Left lung (tissue), 4 donors: ENCODE measurements at regions not wholly inside any gene's neighbourhood (a gene's known extent, or its start where the extent isn't known, plus 50 kb on each side); places are given as distances from the start of the nearest gene placed in this dataset.
A peak's percentile ranks its signal among the peaks of the same experiment; 100 is the strongest.

Experiments
- ATAC-seq: fragments of 200-7000 bp; cut with Tn5 transposase; one replicate; pipeline ENCODE4 v1.9.1; 2020; ENCODE audit warnings: moderate library complexity
- DNase-seq, 4 donors: peaks; one replicate each; pipeline ENCODE4 v3.0.0-alpha.2; 2013 to 2020
- H3K27ac ChIP-seq, 2 donors: fragments of 200-600 bp; sonication (generic) in 1 of 2; one replicate each; pipeline versions ENCODE4 v1.5.0 to v1.8.0; 2020 to 2021
- H3K27me3 ChIP-seq, 2 donors: fragments of 200-600 bp; sonication (generic) in 1 of 2; one replicate each; pipeline versions ENCODE4 v1.5.0 to v1.8.0; 2020 to 2021
- H3K36me3 ChIP-seq, 2 donors: fragments of 200-600 bp; sonication (generic) in 1 of 2; one replicate each; pipeline versions ENCODE4 v1.5.0 to v1.8.0; 2020 to 2021
- H3K4me1 ChIP-seq, 2 donors: fragments of 200-600 bp; one replicate each; pipeline ENCODE4 v1.8.0; 2021
- H3K4me3 ChIP-seq, 2 donors: fragments of 200-600 bp; sonication (generic) in 1 of 2; one replicate each; pipeline versions ENCODE4 v1.5.0 to v1.8.0; 2020 to 2021; ENCODE audit warnings: mild to moderate bottlenecking in 1 of 2
- H3K9me3 ChIP-seq, 2 donors: fragments of 200-600 bp; sonication (generic) in 1 of 2; one replicate each; pipeline versions ENCODE4 v1.5.0 to v1.8.0; 2020 to 2021
- CTCF ChIP-seq, 2 donors: fragments of 200-600 bp; sonication (generic) in 1 of 2; IDR thresholded peaks; one replicate each; pipeline versions ENCODE4 v1.5.0 to v1.8.0; 2021; ENCODE audit warnings: antibody characterized with exemption in 2 of 2
- intact Hi-C, 2 donors: fragments of 100-400 bp; cut with DNase I; formaldehyde crosslinking; loops; one replicate each; pipeline versions ENCODE4 v1.11.2 to v1.14.2; 2022
- donor health status: DM: no; HTN: yes; CAD: no.
- donor health status: DM: no; HTN: no; CAD: no.

GRCh38 chr10:28374036-28374435 lies 71.2 kb upstream of the MPP7 start:
- intact Hi-C loops, result no loop called here
- Histone ChIP-seq H3K27me3 (no peaks in the 10 kb centered on the region), H3K4me3 (no peak overlapping the region), H3K9me3 (peaks cover 0 to 3% of the 10 kb centered on the region in 2 donors), H3K36me3 (no peaks in the 10 kb centered on the region), H3K27ac (no peak overlapping the region), H3K4me1 (peaks cover 4 to 21% of the 10 kb centered on the region in 2 donors)
- DNase-seq, result no peak
- ATAC-seq, result no peak
- TF ChIP-seq CTCF (IDR thresholded peaks at IDR 0.05), result no peak

GRCh38 chr10:28375399-28376354 lies 72.8 kb upstream of the MPP7 start:
- intact Hi-C loops, result no loop called here
- Histone ChIP-seq H3K9me3 (peaks cover 0 to 3% of the 10 kb centered on the region in 2 donors), H3K4me3 (no peak overlapping the region), H3K36me3 (no peaks in the 10 kb centered on the region), H3K4me1 (peaks cover 4 to 35% of the 10 kb centered on the region in 2 donors), H3K27ac (peak overlapping the region; percentile 53 to 81), H3K27me3 (no peaks in the 10 kb centered on the region)
- DNase-seq (peak in 1 of 4 donors; percentile 70), ATAC-seq (peak; percentile 91)
- TF ChIP-seq CTCF (IDR thresholded peaks at IDR 0.05), result no peak

GRCh38 chr10:28378986-28379585 lies 76.2 kb upstream of the MPP7 start:
- H3K4me1 ChIP-seq, result peaks cover 4 to 49% of the 10 kb centered on the region in 2 donors
- TF ChIP-seq CTCF (IDR thresholded peaks at IDR 0.05), result no peak
- ATAC-seq (no peak), DNase-seq (no peak)
- no peak overlapping the region for H3K4me3 ChIP-seq
- H3K27ac ChIP-seq, result peak overlapping the region in 1 of 2 donors; percentile 63
- H3K9me3 ChIP-seq, result no peaks in the 10 kb centered on the region
- intact Hi-C loops, result no loop called here
- H3K27me3 ChIP-seq, result peaks cover 0 to 15% of the 10 kb centered on the region in 2 donors
- H3K36me3 ChIP-seq, result no peaks in the 10 kb centered on the region

- ATAC-seq (peak; percentile 18), DNase-seq (no peak)
- H3K4me1 ChIP-seq, result peaks cover 0 to 35% of the 10 kb centered on the region in 2 donors
- H3K36me3 ChIP-seq, result no peaks in the 10 kb centered on the region
- no peaks in the 10 kb centered on the region for H3K9me3 ChIP-seq
- peaks cover 0 to 15% of the 10 kb centered on the region in 2 donors for H3K27me3 ChIP-seq
- H3K27ac ChIP-seq, result peak overlapping the region in 1 of 2 donors; percentile 63
- intact Hi-C loops, result loop anchor here in 1 of 2 donors (5.0 to 10.0 kb wide), 2 partner anchors 134 to 1007 kb away; no protein-coding TSS in a partner anchor
- H3K4me3 ChIP-seq, result no peak overlapping the region
- TF ChIP-seq CTCF (IDR thresholded peaks at IDR 0.05), result no peak
Observed at GRCh38 chr10:28381466-28381865, 78.6 kb upstream of the MPP7 start.

GRCh38 chr10:28381903-28382347 lies 79.1 kb upstream of the MPP7 start:
- peak; percentile 90 to 91 for TF ChIP-seq CTCF (IDR thresholded peaks at IDR 0.05)
- peak overlapping the region in 1 of 2 donors; percentile 63 for H3K27ac ChIP-seq
- DNase-seq, result peak in 3 of 4 donors; percentile 74 to 89 (median 79)
- intact Hi-C loops, result loop anchor here in 1 of 2 donors (5.0 to 10.0 kb wide), 2 partner anchors 135 to 1007 kb away; no protein-coding TSS in a partner anchor
- no peak overlapping the region for H3K4me3 ChIP-seq
- no peaks in the 10 kb centered on the region for H3K9me3 ChIP-seq
- H3K27me3 ChIP-seq, result peaks cover 0 to 15% of the 10 kb centered on the region in 2 donors
- ATAC-seq, result peak; percentile 96
- peaks cover 0 to 35% of the 10 kb centered on the region in 2 donors for H3K4me1 ChIP-seq
- no peaks in the 10 kb centered on the region for H3K36me3 ChIP-seq
